ENCODE measurements at regions not wholly inside any gene's neighbourhood (a gene's known extent, or its start where the extent isn't known, plus 50 kb on each side); places are given as distances from the start of the nearest gene placed in this dataset.

- ChIA-PET CTCF (no interaction called here), POLR2A (ENCODE audit: unreplicated experiment) (no interaction called here)
- Histone ChIP-seq H3K27ac (ENCODE audit: low read length) (no peak overlapping the region), H2AFZ (ENCODE audit: low read length) (no peak overlapping the region), H3K9me3 (ENCODE audit: low read length) (no peaks in the 10 kb centered on the region), H3K36me3 (ENCODE audit: low read depth, low read length) (no peaks in the 10 kb centered on the region), H3K9ac (ENCODE audit: low read length) (no peak overlapping the region), H3K9me2 (replicated peaks; ENCODE audit: low read length) (no peaks in the 10 kb centered on the region), H3K4me2 (ENCODE audit: low read length) (no peak overlapping the region), H3K79me2 (ENCODE audit: low read length) (no peaks in the 10 kb centered on the region), H3K4me1 (ENCODE audit: insufficient read depth, low read length) (no peaks in the 10 kb centered on the region), H4K20me1 (ENCODE audit: low read length) (no peaks in the 10 kb centered on the region), H3K27me3 (ENCODE audit: low read length) (peaks cover 11% of the 10 kb centered on the region), H3K4me3 (ENCODE audit: low read length) (no peak overlapping the region), H3F3A (ENCODE audit: low read length, unreplicated experiment) (no peaks in the 10 kb centered on the region)
- no peak for TF ChIP-seq EZH2phosphoT487 (IDR thresholded peaks at IDR 0.05; ENCODE audit: borderline replicate concordance, low read length)
- no peak for TF ChIP-seq EZH2 (IDR thresholded peaks at IDR 0.05; ENCODE audit: low read length, unreplicated experiment)
- BruUV-seq (replicated peaks), result no TSS peak
- ATAC-seq (no peak), DNase-seq (no peak)
- intact Hi-C loops (cut with micrococcal nuclease), result no loop called here
These were observed 488.8 kb downstream of the BCAT1 start for GRCh38 chr12:24460099-24460498.

DNA sequence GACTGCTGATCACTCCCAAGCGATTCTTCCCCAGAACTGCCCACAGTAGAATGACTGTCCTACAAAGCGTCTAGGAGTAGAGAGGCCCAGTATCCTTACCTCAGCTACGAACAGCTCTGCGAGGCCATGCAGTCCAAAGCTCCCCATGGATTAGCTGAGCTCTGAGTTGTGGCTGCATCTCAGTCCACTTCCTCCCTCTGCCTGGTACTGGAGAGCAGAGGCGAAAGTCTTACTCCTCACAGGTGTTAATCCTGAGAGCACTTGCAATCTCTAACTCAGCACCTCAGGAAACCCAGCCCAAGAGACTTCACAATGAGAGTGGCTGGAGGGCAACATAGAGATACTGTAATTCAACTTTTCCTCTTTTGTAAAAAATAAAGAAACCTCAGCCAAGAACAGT is 493.1 kb downstream of the BCAT1 start:
- BruUV-seq (replicated peaks), result no TSS peak
- CTCF ChIA-PET, result no interaction called here

DNA sequence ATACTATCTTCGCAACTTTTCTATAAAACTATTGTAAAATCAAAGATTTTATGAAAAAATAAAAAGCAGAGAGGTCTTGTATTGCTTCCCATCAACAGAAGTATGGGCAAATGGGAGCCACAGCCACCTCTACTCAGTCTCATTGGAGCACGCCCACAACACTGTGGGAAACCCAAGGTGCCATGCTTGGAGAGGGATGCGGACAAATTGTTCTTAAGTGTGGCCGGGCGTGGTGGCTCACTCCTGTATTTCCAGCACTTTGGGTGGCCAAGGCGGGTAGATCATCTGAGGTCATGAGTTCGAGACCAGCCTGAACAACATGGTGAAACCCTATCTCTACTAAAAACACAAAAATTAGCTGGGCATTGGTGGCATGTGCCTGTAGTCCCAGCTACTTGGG is 498.2 kb upstream of the SOX5 start:
- intact Hi-C loops (cut with micrococcal nuclease), result no loop called here
- Histone ChIP-seq H3K36me3 (ENCODE audit: low read depth, low read length) (no peaks in the 10 kb centered on the region), H3K9me3 (ENCODE audit: low read length) (no peaks in the 10 kb centered on the region), H3K9ac (ENCODE audit: low read length) (no peak overlapping the region), H4K20me1 (ENCODE audit: low read length) (no peaks in the 10 kb centered on the region), H3K4me3 (ENCODE audit: low read length) (no peak overlapping the region), H3K27me3 (ENCODE audit: low read length) (peaks cover 3% of the 10 kb centered on the region; the same call in 1 of the 2 replicates), H3K79me2 (ENCODE audit: low read length) (no peaks in the 10 kb centered on the region), H3K4me1 (ENCODE audit: insufficient read depth, low read length) (no peaks in the 10 kb centered on the region), H3K9me2 (replicated peaks; ENCODE audit: low read length) (no peaks in the 10 kb centered on the region), H3K4me2 (ENCODE audit: low read length) (no peak overlapping the region), H3F3A (ENCODE audit: low read length, unreplicated experiment) (no peaks in the 10 kb centered on the region), H2AFZ (ENCODE audit: low read length) (no peak overlapping the region), H3K27ac (ENCODE audit: low read length) (no peak overlapping the region)
- ChIA-PET CTCF (no interaction called here), POLR2A (ENCODE audit: unreplicated experiment) (no interaction called here)
- no TSS peak for BruUV-seq (replicated peaks)
- ATAC-seq, result no peak
- no peak for DNase-seq
- TF ChIP-seq EZH2 (IDR thresholded peaks at IDR 0.05; ENCODE audit: low read length, unreplicated experiment) (no peak), EZH2phosphoT487 (IDR thresholded peaks at IDR 0.05; ENCODE audit: borderline replicate concordance, low read length) (no peak)
- TF ChIP-seq, protein P1, sequence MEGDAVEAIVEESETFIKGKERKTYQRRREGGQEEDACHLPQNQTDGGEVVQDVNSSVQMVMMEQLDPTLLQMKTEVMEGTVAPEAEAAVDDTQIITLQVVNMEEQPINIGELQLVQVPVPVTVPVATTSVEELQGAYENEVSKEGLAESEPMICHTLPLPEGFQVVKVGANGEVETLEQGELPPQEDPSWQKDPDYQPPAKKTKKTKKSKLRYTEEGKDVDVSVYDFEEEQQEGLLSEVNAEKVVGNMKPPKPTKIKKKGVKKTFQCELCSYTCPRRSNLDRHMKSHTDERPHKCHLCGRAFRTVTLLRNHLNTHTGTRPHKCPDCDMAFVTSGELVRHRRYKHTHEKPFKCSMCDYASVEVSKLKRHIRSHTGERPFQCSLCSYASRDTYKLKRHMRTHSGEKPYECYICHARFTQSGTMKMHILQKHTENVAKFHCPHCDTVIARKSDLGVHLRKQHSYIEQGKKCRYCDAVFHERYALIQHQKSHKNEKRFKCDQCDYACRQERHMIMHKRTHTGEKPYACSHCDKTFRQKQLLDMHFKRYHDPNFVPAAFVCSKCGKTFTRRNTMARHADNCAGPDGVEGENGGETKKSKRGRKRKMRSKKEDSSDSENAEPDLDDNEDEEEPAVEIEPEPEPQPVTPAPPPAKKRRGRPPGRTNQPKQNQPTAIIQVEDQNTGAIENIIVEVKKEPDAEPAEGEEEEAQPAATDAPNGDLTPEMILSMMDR (conservative IDR thresholded peaks at IDR 0.05; ENCODE audit: low read depth, low read length), result no peak

More for the DNA sequence above, 493.1 kb downstream of the BCAT1 start:
- Histone ChIP-seq H3K9me2 (replicated peaks; ENCODE audit: low read length) (no peaks in the 10 kb centered on the region), H3K79me2 (ENCODE audit: low read length) (no peaks in the 10 kb centered on the region), H3K9me3 (ENCODE audit: low read length) (no peaks in the 10 kb centered on the region), H3K4me2 (ENCODE audit: low read length) (no peak overlapping the region), H3K4me3 (ENCODE audit: low read length) (no peak overlapping the region), H3K36me3 (ENCODE audit: low read depth, low read length) (no peaks in the 10 kb centered on the region), H4K20me1 (ENCODE audit: low read length) (no peaks in the 10 kb centered on the region), H3K4me1 (ENCODE audit: insufficient read depth, low read length) (no peaks in the 10 kb centered on the region), H3F3A (ENCODE audit: low read length, unreplicated experiment) (no peaks in the 10 kb centered on the region), H2AFZ (ENCODE audit: low read length) (no peak overlapping the region), H3K27ac (ENCODE audit: low read length) (no peak overlapping the region), H3K9ac (ENCODE audit: low read length) (no peak overlapping the region), H3K27me3 (ENCODE audit: low read length) (peaks cover 13% of the 10 kb centered on the region)
- no peak for ATAC-seq
- DNase-seq, result no peak
- intact Hi-C loops (cut with micrococcal nuclease), result no loop called here
- TF ChIP-seq EZH2phosphoT487 (IDR thresholded peaks at IDR 0.05; ENCODE audit: borderline replicate concordance, low read length) (no peak), EZH2 (IDR thresholded peaks at IDR 0.05; ENCODE audit: low read length, unreplicated experiment) (no peak)
- TF ChIP-seq, protein P1 (conservative IDR thresholded peaks at IDR 0.05; ENCODE audit: low read depth, low read length), result no peak
- POLR2A ChIA-PET (ENCODE audit: unreplicated experiment), result no interaction called here

Data from PC-3 (cell line).